Embryonic facial prominence (tissue), 1 donor: ENCODE measurements at regions not wholly inside any gene's neighbourhood (a gene's known extent, or its start where the extent isn't known, plus 50 kb on each side); places are given as distances from the start of the nearest gene placed in this dataset.
"Not testable (repeated sequence)": the region's sequence is repeated elsewhere in the genome, so short reads cannot be mapped to it uniquely, and the experiment has no call there.

Source experiments
- DNase-seq: peaks from one replicate; pipeline ENCODE4 v3.0.0-alpha.2; 2016; ENCODE audit errors: extremely low spot score

- no peak for DNase-seq
Observed at GRCh38 chr12:74254784-74255183, 282.9 kb upstream of the ATXN7L3B start.

- no peak for DNase-seq
Observed at GRCh38 chr12:74259199-74259598, 278.4 kb upstream of the ATXN7L3B start.

GRCh38 chr12:74264692-74265091, 272.9 kb upstream of the ATXN7L3B start:
- no peak for DNase-seq

GRCh38 chr12:74269355-74269754, 268.3 kb upstream of the ATXN7L3B start:
- not testable (repeated sequence) for DNase-seq

- no peak for DNase-seq
Observed at GRCh38 chr12:74280156-74280655, 257.4 kb upstream of the ATXN7L3B start.

GRCh38 chr12:74281401-74282180, 256.0 kb upstream of the ATXN7L3B start:
- not testable (repeated sequence) for DNase-seq

GRCh38 chr12:74283646-74284045, 254.0 kb upstream of the ATXN7L3B start:
- DNase-seq = no peak

- no peak for DNase-seq
Observed at GRCh38 chr12:74285773-74286172, 251.9 kb upstream of the ATXN7L3B start.

- DNase-seq = no peak
Observed at GRCh38 chr12:74286254-74286653, 251.4 kb upstream of the ATXN7L3B start.

- DNase-seq = no peak
Observed at GRCh38 chr12:74292351-74293194, 245.1 kb upstream of the ATXN7L3B start.

GRCh38 chr12:74293689-74294131, 243.9 kb upstream of the ATXN7L3B start:
- no peak for DNase-seq

GRCh38 chr12:74317078-74317601, 220.5 kb upstream of the ATXN7L3B start:
- peak; percentile 89 for DNase-seq

- no peak for DNase-seq
Observed at GRCh38 chr12:74317741-74318140, 219.9 kb upstream of the ATXN7L3B start.

- no peak for DNase-seq
Observed at GRCh38 chr12:74319886-74320285, 217.7 kb upstream of the ATXN7L3B start.

GRCh38 chr12:74321381-74321780, 216.3 kb upstream of the ATXN7L3B start:
- no peak for DNase-seq

GRCh38 chr12:74322792-74323191, 214.8 kb upstream of the ATXN7L3B start:
- no peak for DNase-seq

GRCh38 chr12:74328623-74329022, 209.0 kb upstream of the ATXN7L3B start:
- no peak for DNase-seq

- DNase-seq = no peak
Observed at GRCh38 chr12:74334780-74335179, 202.9 kb upstream of the ATXN7L3B start.

- no peak for DNase-seq
Observed at GRCh38 chr12:74337951-74338350, 199.7 kb upstream of the ATXN7L3B start.

- no peak for DNase-seq
Observed at GRCh38 chr12:74339211-74339610, 198.4 kb upstream of the ATXN7L3B start.

GRCh38 chr12:74349925-74350324, 187.7 kb upstream of the ATXN7L3B start:
- DNase-seq = no peak

- DNase-seq = no peak
Observed at GRCh38 chr12:74365178-74365964, 172.3 kb upstream of the ATXN7L3B start.
